SU-DHL-6 (cell line): ENCODE measurements at regions not wholly inside any gene's neighbourhood (a gene's known extent, or its start where the extent isn't known, plus 50 kb on each side); places are given as distances from the start of the nearest gene placed in this dataset.

ENCODE experiments used
- CTCF ChIP-seq: fragments of 200-600 bp; sonication (generic); IDR thresholded peaks from one replicate; pipeline ENCODE4 v1.5.1; 2017; ENCODE audit warnings: antibody characterized with exemption, mild to moderate bottlenecking, low read length, moderate library complexity; ENCODE audit not compliant: insufficient read depth, poor library complexity, severe bottlenecking
- EZH2phosphoT487 ChIP-seq: fragments of 200-600 bp; sonication (generic), shearing (Covaris generic); conservative IDR thresholded peaks from 2 replicates; pipeline ENCODE4 v1.6.1; 2018; ENCODE audit warnings: mild to moderate bottlenecking, antibody characterized with exemption, low read length, moderate library complexity, mixed read lengths

DNA sequence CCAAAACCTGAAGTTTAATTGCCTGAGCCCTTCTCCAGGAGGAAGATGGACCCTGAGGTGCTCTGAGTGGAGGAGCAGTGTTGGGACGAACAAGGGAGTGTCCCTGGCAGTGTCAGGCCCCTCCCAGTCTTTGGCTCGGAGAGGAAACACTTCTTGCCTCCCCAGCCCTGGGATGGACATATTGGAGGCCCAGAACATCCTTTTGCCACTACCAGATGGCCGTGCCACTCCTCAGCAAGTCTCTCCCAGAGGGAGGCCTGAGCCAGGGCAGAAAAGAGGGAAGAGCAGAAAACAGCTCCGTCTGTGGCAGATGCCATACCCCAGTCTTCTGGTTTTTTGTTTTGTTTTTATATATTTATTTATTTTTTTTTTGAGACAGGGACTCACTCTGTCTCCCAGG lies 91.5 kb upstream of the CRHR1 start:
- TF ChIP-seq CTCF = no peak
- no peak for TF ChIP-seq EZH2phosphoT487
